A549 (cell line): ENCODE measurements at regions not wholly inside any gene's neighbourhood (a gene's known extent, or its start where the extent isn't known, plus 50 kb on each side); places are given as distances from the start of the nearest gene placed in this dataset.
A peak's percentile ranks its signal among the peaks of the same experiment; 100 is the strongest.

Source experiments
- ATAC-seq, 2 experiments: fragments of 200-7000 bp in 1 of 2; fragments of >200 bp in 1 of 2; cut with Nextera tagmentation in 1 of 2; cut with Tn5 transposase in 1 of 2; 3 replicates each; pipeline versions ENCODE4 v1.8.0 to v1.9.1; 2018 to 2020; ENCODE audit warnings: mild to moderate bottlenecking in 1 of 2, moderate library complexity in 1 of 2
- CTCF ChIA-PET: fragments of 300-600 bp; sonication (Branson Sonifier 250); formaldehyde crosslinking; extraction: SDS; loops from one replicate; lab custom pipeline; 2021; ENCODE audit warnings: antibody characterized with exemption, inconsistent platforms; lab: Yijun Ruan, JAX
- POLR2A ChIA-PET: fragments of 350-600 bp; formaldehyde crosslinking; extraction: SDS; loops from one replicate; lab custom pipeline; 2021; ENCODE audit warnings: antibody characterized with exemption, inconsistent platforms; lab: Yijun Ruan, JAX
- DNase-seq, 2 experiments: peaks; one replicate each; pipeline versions ENCODE4 v3.0.0 to v3.0.0-alpha.2; 2011 to 2016; ENCODE audit warnings: low read depth in 1 of 2, low spot score in 1 of 2
- FAIRE-seq: peaks from 2 replicates; lab custom pipeline; 2011; peaks lifted over from hg19 to GRCh38; lab: Jason Lieb, UNC
- H3K27ac ChIP-seq, 2 experiments: fragments of >200 bp; sonication (Bioruptor Twin); formaldehyde crosslinking; 3 replicates each; pipeline ENCODE4 v1.5.1; 2016 to 2017
- H3K4me1 ChIP-seq: fragments of >200 bp; sonication (Bioruptor Twin); formaldehyde crosslinking; 3 replicates; pipeline ENCODE4 v1.6.1; 2016
- H3K4me2 ChIP-seq: fragments of >200 bp; sonication (Bioruptor Twin); formaldehyde crosslinking; 3 replicates; pipeline ENCODE4 v1.6.1; 2016
- H3K4me3 ChIP-seq: fragments of >200 bp; sonication (Bioruptor Twin); formaldehyde crosslinking; 3 replicates; pipeline ENCODE4 v1.5.1; 2016
- H3K9me3 ChIP-seq: fragments of >200 bp; sonication (Bioruptor Twin); formaldehyde crosslinking; 3 replicates; pipeline ENCODE4 v1.6.1; 2016
- BHLHE40 ChIP-seq: IDR thresholded peaks from 2 replicates; pipeline ENCODE4 v1.6.1; 2012; ENCODE audit warnings: low read depth, low read length, inconsistent platforms
- CBX2 ChIP-seq: fragments of 200-600 bp; sonication (generic); IDR thresholded peaks from 2 replicates; pipeline ENCODE4 v1.6.1; 2016; ENCODE audit warnings: low read depth, mild to moderate bottlenecking, borderline replicate concordance
- CHD2 ChIP-seq: fragments of 150-350 bp; IDR thresholded peaks from 2 replicates; pipeline ENCODE4 v1.6.1; 2014; ENCODE audit warnings: low read length; ENCODE audit not compliant: partially characterized antibody
- CHD4 ChIP-seq: fragments of 200-600 bp; sonication (generic); IDR thresholded peaks from 2 replicates; pipeline ENCODE4 v1.6.1; 2016; ENCODE audit warnings: antibody characterized with exemption, mild to moderate bottlenecking, borderline replicate concordance
- EHF ChIP-seq: fragments of 250-450 bp; sonication (Bioruptor Pico); IDR thresholded peaks from 2 replicates; pipeline ENCODE4 v1.5.0; 2020; ENCODE audit warnings: mild to moderate bottlenecking
- EHMT2 ChIP-seq: fragments of 200-600 bp; sonication (generic); IDR thresholded peaks from 2 replicates; pipeline ENCODE4 v1.6.1; 2016; ENCODE audit warnings: antibody characterized with exemption, low read depth, mild to moderate bottlenecking, moderate library complexity
- FOSB ChIP-seq: fragments of 250-450 bp; sonication (Bioruptor Pico); IDR thresholded peaks from 2 replicates; pipeline ENCODE4 v1.5.0; 2020; ENCODE audit warnings: mild to moderate bottlenecking, moderate library complexity
- FOSL2 ChIP-seq, 2 experiments: fragments of 450-650 bp in 1 of 2; fragments of >200 bp in 1 of 2; sonication (Bioruptor Twin) in 1 of 2; formaldehyde crosslinking; IDR thresholded peaks; 2 replicates each; pipeline versions ENCODE4 v1.5.0 to v1.6.1; 2016 to 2020; ENCODE audit warnings: mild to moderate bottlenecking in 1 of 2, moderate library complexity in 1 of 2
- GATA3 ChIP-seq: IDR thresholded peaks from 2 replicates; pipeline ENCODE4 v1.6.1; 2012; ENCODE audit warnings: borderline replicate concordance
- HDAC2 ChIP-seq: fragments of 200-600 bp; sonication (generic); IDR thresholded peaks from 2 replicates; pipeline ENCODE4 v1.6.1; 2016
- HEYL ChIP-seq: fragments of 250-450 bp; sonication (Bioruptor Pico); IDR thresholded peaks from 2 replicates; pipeline ENCODE4 v1.8.0; 2021; ENCODE audit warnings: mild to moderate bottlenecking, moderate library complexity
- HOXB5 ChIP-seq: fragments of 250-450 bp; sonication (Bioruptor Pico); IDR thresholded peaks from 2 replicates; pipeline ENCODE4 v1.5.0; 2020; ENCODE audit warnings: mild to moderate bottlenecking, moderate library complexity
- JUN ChIP-seq, 2 experiments: fragments of >200 bp; sonication (Bioruptor Twin); formaldehyde crosslinking; IDR thresholded peaks; 2 replicates in 1 of 2; 3 replicates in 1 of 2; pipeline ENCODE4 v1.6.1; 2016 to 2017
- JUNB ChIP-seq: fragments of >200 bp; sonication (Bioruptor Twin); formaldehyde crosslinking; IDR thresholded peaks from 2 replicates; pipeline ENCODE4 v1.6.1; 2016
- KDM1A ChIP-seq: fragments of 200-600 bp; sonication (generic); IDR thresholded peaks from 2 replicates; pipeline ENCODE4 v1.6.1; 2016; ENCODE audit warnings: low read depth, mild to moderate bottlenecking
- MAFK ChIP-seq: fragments of 450-650 bp; IDR thresholded peaks from 2 replicates; pipeline ENCODE4 v1.6.1; 2014; ENCODE audit not compliant: partially characterized antibody
- MAZ ChIP-seq: fragments of 150-350 bp; IDR thresholded peaks from 2 replicates; pipeline ENCODE4 v1.6.1; 2014; ENCODE audit warnings: antibody characterized with exemption, low read depth, low read length, borderline replicate concordance
- MYC ChIP-seq: IDR thresholded peaks from 2 replicates; pipeline ENCODE4 v1.6.1; 2012; ENCODE audit warnings: mild to moderate bottlenecking, inconsistent platforms, low read length, improper control_type of control experiment, borderline replicate concordance
- NFE2L2 ChIP-seq: fragments of 150-350 bp; conservative IDR thresholded peaks from 2 replicates; pipeline ENCODE4 v1.6.1; 2014; ENCODE audit warnings: low read length
- NPAS2 ChIP-seq: fragments of 250-450 bp; sonication (Bioruptor Pico); IDR thresholded peaks from 2 replicates; pipeline ENCODE4 v1.8.0; 2022; ENCODE audit warnings: mild to moderate bottlenecking, moderate library complexity, borderline replicate concordance
- RAD21 ChIP-seq, 2 experiments: fragments of >200 bp in 1 of 2; sonication (Bioruptor Twin) in 1 of 2; formaldehyde crosslinking in 1 of 2; IDR thresholded peaks in 1 of 2; conservative IDR thresholded peaks in 1 of 2; 2 replicates in 1 of 2; 3 replicates in 1 of 2; pipeline ENCODE4 v1.6.1; 2012 to 2018; ENCODE audit warnings: inconsistent platforms in 1 of 2
- RFX5 ChIP-seq: fragments of 450-650 bp; IDR thresholded peaks from 2 replicates; pipeline ENCODE4 v1.7.1; 2014; ENCODE audit warnings: antibody characterized with exemption, mild to moderate bottlenecking, moderate library complexity
- RNF2 ChIP-seq: fragments of 200-600 bp; sonication (generic); IDR thresholded peaks from 2 replicates; pipeline ENCODE4 v1.6.1; 2016; ENCODE audit warnings: low read depth, mild to moderate bottlenecking, antibody characterized with exemption, moderate library complexity, borderline replicate concordance
- SREBF2 ChIP-seq: fragments of 450-650 bp; IDR thresholded peaks from 2 replicates; pipeline ENCODE4 v1.6.1; 2014; ENCODE audit warnings: mild to moderate bottlenecking, moderate library complexity
- TFCP2L1 ChIP-seq: fragments of 250-450 bp; sonication (Bioruptor Pico); IDR thresholded peaks from 2 replicates; pipeline ENCODE4 v1.5.0; 2021; ENCODE audit warnings: mild to moderate bottlenecking
- TP53 ChIP-seq: fragments of 250-450 bp; sonication (Bioruptor Pico); IDR thresholded peaks from 2 replicates; pipeline ENCODE4 v1.5.0; 2021; ENCODE audit warnings: mild to moderate bottlenecking, moderate library complexity
- ZC3H11A ChIP-seq: fragments of 450-650 bp; IDR thresholded peaks from 2 replicates; pipeline ENCODE4 v1.6.1; 2014; ENCODE audit warnings: antibody characterized with exemption, mild to moderate bottlenecking
- WGBS: methylation state at CpG from one replicate; pipeline ENCODE4 v1.1.6; 2017; ENCODE audit errors: missing lambda C conversion rate; 5-methylcytosine and 5-hydroxymethylcytosine counted together
- TF ChIP-seq, protein P1 (sequence below): fragments of 250-450 bp; sonication (Bioruptor Pico); IDR thresholded peaks from 2 replicates; pipeline ENCODE4 v1.5.0; 2020; ENCODE audit warnings: low read depth, mild to moderate bottlenecking, moderate library complexity
- TF ChIP-seq, protein P2 (sequence below): fragments of >200 bp; sonication (Bioruptor Twin); formaldehyde crosslinking; IDR thresholded peaks from 2 replicates; pipeline ENCODE4 v1.6.1; 2016
- TF ChIP-seq, protein P3 (sequence below): fragments of 150-350 bp; IDR thresholded peaks from 2 replicates; pipeline ENCODE4 v1.6.1; 2014; ENCODE audit warnings: low read depth, mild to moderate bottlenecking, low read length

DNA sequence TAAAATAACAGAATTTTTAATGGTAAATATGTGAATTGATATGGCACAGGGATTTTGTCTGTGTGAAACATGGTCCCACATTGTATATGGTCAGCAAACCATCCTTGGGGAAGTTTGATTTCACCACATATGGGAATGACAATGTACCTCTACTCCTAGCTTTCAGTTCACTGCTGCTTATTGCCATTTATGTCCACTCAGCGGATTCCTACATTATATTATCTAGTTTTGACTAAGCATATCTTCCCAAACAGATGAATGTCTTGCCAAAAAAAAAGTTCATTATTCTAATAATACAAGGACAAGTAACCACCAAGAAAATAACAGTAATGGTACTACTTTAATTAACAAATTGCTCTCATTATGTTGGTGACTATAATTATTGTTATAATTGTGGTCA, 1521.6 kb downstream of the MAT2B start:
- Histone ChIP-seq H3K4me1 (no peaks in the 10 kb centered on the region), H3K4me2 (no peak overlapping the region), H3K27ac (no peak overlapping the region), H3K9me3 (no peaks in the 10 kb centered on the region), H3K4me3 (no peak overlapping the region)
- ChIA-PET POLR2A (no interaction called here), CTCF (interaction anchor here (0.6 kb wide), 1 partner anchor 793 kb away, joined by 3 read pairs; no protein-coding TSS in a partner anchor)
- FAIRE-seq: no peak
- ATAC-seq: no peak
- 6% methylated on average over 1 of the region's 1 CpG for WGBS
- TF ChIP-seq MAFK (peak; percentile 74), ZC3H11A (no peak)
- DNase-seq: no peak

DNA sequence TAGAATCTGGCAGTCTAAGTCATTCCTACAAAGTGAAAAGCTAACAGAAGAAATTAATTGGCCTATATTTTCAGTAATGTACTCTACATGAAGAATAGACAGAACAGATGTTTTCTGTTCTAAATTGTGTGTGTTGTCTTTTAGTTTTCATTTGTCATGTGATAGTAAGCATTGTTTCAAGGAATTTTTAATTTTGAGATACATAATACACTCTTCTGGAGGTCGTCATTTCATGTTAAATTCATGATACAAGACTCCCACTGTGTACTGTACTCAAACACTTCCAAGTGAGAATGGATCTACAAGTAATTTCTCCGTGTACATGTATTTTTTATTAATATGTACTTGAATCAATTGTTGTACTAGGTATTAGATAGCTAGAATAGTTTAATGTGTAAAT, 1522.9 kb downstream of the MAT2B start:
- ATAC-seq (no peak), DNase-seq (no peak), FAIRE-seq (no peak)
- Histone ChIP-seq H3K4me1 (no peaks in the 10 kb centered on the region), H3K4me2 (no peak overlapping the region), H3K4me3 (no peak overlapping the region), H3K27ac (no peak overlapping the region), H3K9me3 (no peaks in the 10 kb centered on the region)
- WGBS: 1% methylated on average over 2 of the region's 2 CpGs
- POLR2A ChIA-PET: no interaction called here
- TF ChIP-seq NPAS2 (CRISPR knock-in tag): no peak
- no peak for TF ChIP-seq FOSB
- no peak for TF ChIP-seq RAD21 (conservative IDR thresholded peaks at IDR 0.05 in 1 of 2, IDR thresholded peaks at IDR 0.05 in 1 of 2)
- no peak for TF ChIP-seq SREBF2
- TF ChIP-seq, protein P1, sequence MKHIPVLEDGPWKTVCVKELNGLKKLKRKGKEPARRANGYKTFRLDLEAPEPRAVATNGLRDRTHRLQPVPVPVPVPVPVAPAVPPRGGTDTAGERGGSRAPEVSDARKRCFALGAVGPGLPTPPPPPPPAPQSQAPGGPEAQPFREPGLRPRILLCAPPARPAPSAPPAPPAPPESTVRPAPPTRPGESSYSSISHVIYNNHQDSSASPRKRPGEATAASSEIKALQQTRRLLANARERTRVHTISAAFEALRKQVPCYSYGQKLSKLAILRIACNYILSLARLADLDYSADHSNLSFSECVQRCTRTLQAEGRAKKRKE (CRISPR knock-in tag): no peak
- no peak for TF ChIP-seq CHD4
- TF ChIP-seq JUNB: no peak
- TF ChIP-seq EHF: no peak
- no peak for TF ChIP-seq MAZ
- no peak for TF ChIP-seq HEYL
- TF ChIP-seq HOXB5 (CRISPR knock-in tag): no peak
- no peak for TF ChIP-seq GATA3
- no peak for TF ChIP-seq BHLHE40
- TF ChIP-seq HDAC2: no peak
- TF ChIP-seq, all 56 proteins: peak for 0
- CTCF ChIA-PET: no interaction called here

DNA sequence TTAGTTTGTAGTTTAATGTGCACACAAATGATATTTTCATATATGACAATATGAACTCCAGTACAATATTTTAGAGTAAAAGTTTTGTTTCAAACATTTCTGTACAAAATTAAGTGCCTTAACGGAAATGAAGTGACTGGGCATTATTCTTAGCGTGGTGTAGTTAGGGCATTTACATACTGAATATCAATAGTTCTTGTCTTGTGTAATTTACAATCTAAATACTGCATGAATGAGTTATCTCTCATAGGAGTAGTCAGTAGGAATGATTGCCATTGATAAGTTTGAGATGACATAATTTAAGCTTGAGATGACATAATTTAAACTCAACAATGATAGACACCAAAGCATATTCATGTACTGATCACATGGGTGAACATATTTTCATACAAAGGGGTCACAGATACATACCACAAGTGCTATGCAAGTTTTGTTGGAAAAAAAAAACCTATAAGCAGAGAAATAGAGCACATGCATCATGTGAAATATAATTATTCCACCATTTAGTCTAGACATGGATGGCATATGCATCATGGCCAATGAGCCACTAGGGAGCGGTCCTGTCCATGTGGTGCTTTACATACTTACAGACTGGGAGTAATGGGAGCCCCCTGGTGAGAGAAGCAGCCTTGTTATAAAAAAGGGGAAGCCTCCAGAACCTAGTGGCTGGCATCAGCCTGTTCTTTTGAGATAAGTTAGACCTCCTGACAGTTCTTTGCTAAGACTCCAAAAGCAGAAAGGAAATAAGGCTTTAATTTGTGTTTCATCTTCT, 1523.9 kb downstream of the MAT2B start:
- Histone ChIP-seq H3K9me3 (no peaks in the 10 kb centered on the region), H3K4me1 (no peaks in the 10 kb centered on the region), H3K4me3 (no peak overlapping the region), H3K27ac (no peak overlapping the region), H3K4me2 (no peak overlapping the region)
- peak in 1 of 2 experiments; percentile 55; a peak in 1 of 6 replicates for ATAC-seq
- ChIA-PET CTCF (no interaction called here), POLR2A (no interaction called here)
- peak in 1 of 2 experiments; percentile 31 for DNase-seq
- FAIRE-seq: no peak
- TF ChIP-seq GATA3 (no peak), NFE2L2 (no peak), JUN (IDR thresholded peaks at IDR 0.05) (no peak), CBX2 (no peak), RFX5 (no peak), TP53 (CRISPR knock-in tag) (no peak), JUNB (no peak), FOSB (no peak)
- TF ChIP-seq, protein P2, sequence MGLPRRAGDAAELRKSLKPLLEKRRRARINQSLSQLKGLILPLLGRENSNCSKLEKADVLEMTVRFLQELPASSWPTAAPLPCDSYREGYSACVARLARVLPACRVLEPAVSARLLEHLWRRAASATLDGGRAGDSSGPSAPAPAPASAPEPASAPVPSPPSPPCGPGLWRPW: no peak
- WGBS: 3% methylated on average over 3 of the region's 3 CpGs

DNA sequence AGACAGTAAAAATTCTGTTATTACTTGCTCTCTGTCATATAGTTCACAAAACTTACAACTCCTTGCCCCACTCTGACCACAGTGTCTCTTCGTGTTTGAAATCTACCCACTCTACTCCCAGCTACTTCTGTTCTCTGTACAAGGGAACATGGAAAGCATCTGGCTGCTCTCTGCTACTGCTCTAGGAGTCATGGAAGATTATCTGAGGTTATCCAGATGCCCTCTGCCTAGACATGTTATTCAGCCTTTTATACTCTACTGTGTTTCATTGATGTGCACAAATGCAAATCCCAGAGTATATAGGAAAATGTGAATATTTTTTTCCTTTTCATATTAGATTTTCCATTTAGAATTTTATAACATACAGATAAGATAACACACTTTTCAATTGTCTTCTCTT, 1525.6 kb downstream of the MAT2B start:
- no peaks in the 10 kb centered on the region for H3K4me1 ChIP-seq
- H3K9me3 ChIP-seq: no peaks in the 10 kb centered on the region
- no peak for DNase-seq
- ATAC-seq: no peak
- no peak overlapping the region for H3K4me2 ChIP-seq
- POLR2A ChIA-PET: no interaction called here
- TF ChIP-seq JUNB (no peak), RNF2 (no peak), SREBF2 (no peak), EHF (no peak), BHLHE40 (no peak), KDM1A (no peak), MYC (no peak), NFE2L2 (no peak), CHD2 (no peak), JUN (IDR thresholded peaks at IDR 0.05) (no peak), FOSL2 (IDR thresholded peaks at IDR 0.05) (no peak), FOSL2 (CRISPR knock-in tag; IDR thresholded peaks at IDR 0.05) (no peak), TFCP2L1 (CRISPR knock-in tag) (no peak), EHMT2 (no peak), FOSB (no peak)
- TF ChIP-seq, protein P3, sequence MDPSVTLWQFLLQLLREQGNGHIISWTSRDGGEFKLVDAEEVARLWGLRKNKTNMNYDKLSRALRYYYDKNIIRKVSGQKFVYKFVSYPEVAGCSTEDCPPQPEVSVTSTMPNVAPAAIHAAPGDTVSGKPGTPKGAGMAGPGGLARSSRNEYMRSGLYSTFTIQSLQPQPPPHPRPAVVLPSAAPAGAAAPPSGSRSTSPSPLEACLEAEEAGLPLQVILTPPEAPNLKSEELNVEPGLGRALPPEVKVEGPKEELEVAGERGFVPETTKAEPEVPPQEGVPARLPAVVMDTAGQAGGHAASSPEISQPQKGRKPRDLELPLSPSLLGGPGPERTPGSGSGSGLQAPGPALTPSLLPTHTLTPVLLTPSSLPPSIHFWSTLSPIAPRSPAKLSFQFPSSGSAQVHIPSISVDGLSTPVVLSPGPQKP: no peak
- no peak overlapping the region for H3K27ac ChIP-seq
- H3K4me3 ChIP-seq: no peak overlapping the region
- no peak for FAIRE-seq
- CTCF ChIA-PET: no interaction called here
- WGBS: 5% methylated on average over 1 of the region's 1 CpG
